ENCODE measurements at regions not wholly inside any gene's neighbourhood (a gene's known extent, or its start where the extent isn't known, plus 50 kb on each side); places are given as distances from the start of the nearest gene placed in this dataset.

DNA sequence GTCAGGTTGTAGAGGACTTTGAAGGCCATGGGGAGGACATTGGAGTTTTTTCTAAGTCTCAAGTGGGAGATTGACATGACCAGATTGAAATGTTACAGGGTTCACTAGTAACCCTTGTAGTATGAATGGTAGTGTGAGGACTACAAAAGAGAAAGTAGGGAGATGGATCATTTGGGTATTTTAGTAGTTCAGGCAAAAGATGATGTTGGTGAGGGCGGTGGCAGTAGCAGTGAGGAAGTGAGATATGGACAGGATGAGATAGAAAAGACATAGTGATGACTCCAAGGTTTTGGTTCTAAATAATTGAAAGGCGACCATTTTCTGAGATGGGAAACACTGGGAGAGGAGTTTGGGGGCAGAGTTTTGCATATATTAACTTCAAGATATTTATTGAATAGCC, 94.2 kb upstream of the CNTN1 start:
- H3K27me3 ChIP-seq (replicated peaks in 2 of 5; ENCODE audit: control insufficient read depth in 4 of 5, insufficient read depth in 5 of 5, low read length in 4 of 5), result no peaks in the 10 kb centered on the region
- 92% methylated on average over 1 of the region's 2 CpGs for WGBS (ENCODE audit: insufficient coverage)
- no peaks in the 10 kb centered on the region for H3K4me1 ChIP-seq (ENCODE audit: control extremely low read depth in 1 of 4, control insufficient read depth in 4 of 4, insufficient read depth in 4 of 4, low read length in 3 of 4)
- H3K36me3 ChIP-seq (ENCODE audit: control insufficient read depth in 4 of 4, insufficient read depth in 4 of 4, low read length in 3 of 4), result no peaks in the 10 kb centered on the region
- no peak overlapping the region for H3K4me3 ChIP-seq (ENCODE audit: control insufficient read depth in 1 of 7, extremely low read depth in 1 of 7, insufficient read depth in 4 of 7, low read depth in 2 of 7, low read length in 6 of 7)
- DNase-seq, result no peak
- ChIA-PET CTCF (no interaction called here), POLR2A (no interaction called here)
- no peak overlapping the region for H3K27ac ChIP-seq (ENCODE audit: insufficient read depth in 1 of 2, low read depth in 1 of 2, low read length in 2 of 2, poor library complexity in 1 of 2, severe bottlenecking in 2 of 2)
- H3K9me3 ChIP-seq (ENCODE audit: control extremely low read depth in 1 of 5, control insufficient read depth in 4 of 5, insufficient read depth in 2 of 5, low read depth in 1 of 5, low read length in 4 of 5), result no peaks in the 10 kb centered on the region

- no peak for DNase-seq
- Histone ChIP-seq H3K27me3 (replicated peaks in 2 of 5; ENCODE audit: control insufficient read depth in 4 of 5, insufficient read depth in 5 of 5, low read length in 4 of 5) (no peaks in the 10 kb centered on the region), H3K27ac (ENCODE audit: insufficient read depth in 1 of 2, low read depth in 1 of 2, low read length in 2 of 2, poor library complexity in 1 of 2, severe bottlenecking in 2 of 2) (no peak overlapping the region), H3K36me3 (ENCODE audit: control insufficient read depth in 4 of 4, insufficient read depth in 4 of 4, low read length in 3 of 4) (no peaks in the 10 kb centered on the region), H3K4me3 (ENCODE audit: control insufficient read depth in 1 of 7, extremely low read depth in 1 of 7, insufficient read depth in 4 of 7, low read depth in 2 of 7, low read length in 6 of 7) (no peak overlapping the region), H3K9me3 (ENCODE audit: control extremely low read depth in 1 of 5, control insufficient read depth in 4 of 5, insufficient read depth in 2 of 5, low read depth in 1 of 5, low read length in 4 of 5) (peaks cover 0 to 2% (median 0%) of the 10 kb centered on the region in 5 experiments), H3K4me1 (ENCODE audit: control extremely low read depth in 1 of 4, control insufficient read depth in 4 of 4, insufficient read depth in 4 of 4, low read length in 3 of 4) (no peaks in the 10 kb centered on the region)
- WGBS (ENCODE audit: insufficient coverage), result no CpG with 5 or more reads among the region's 3 CpGs
- ChIA-PET CTCF (no interaction called here), POLR2A (no interaction called here)
These were observed 89.7 kb upstream of the CNTN1 start for GRCh38 chr12:40602562-40602961.

DNA sequence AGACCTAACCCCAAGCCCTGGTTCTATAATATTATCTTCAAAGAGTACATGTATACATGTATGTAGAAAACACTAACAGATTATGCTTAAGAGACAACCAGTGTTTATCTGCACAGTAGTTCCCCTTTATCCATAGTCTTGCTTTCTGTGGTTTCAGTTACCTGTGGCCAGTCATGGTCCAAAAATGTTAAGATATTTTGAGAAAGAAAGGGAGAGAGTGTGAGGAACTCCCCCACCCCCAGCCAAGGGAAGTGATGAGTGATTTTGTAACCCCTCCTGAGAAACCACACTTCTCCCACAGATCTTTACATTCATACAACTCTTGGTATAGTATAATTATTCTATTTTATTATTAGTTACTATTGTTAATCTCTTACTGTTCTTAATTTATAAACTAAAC, 77.3 kb upstream of the CNTN1 start:
- Histone ChIP-seq H3K4me1 (ENCODE audit: control extremely low read depth in 1 of 4, control insufficient read depth in 4 of 4, insufficient read depth in 4 of 4, low read length in 3 of 4) (peaks cover 0 to 8% (median 0%) of the 10 kb centered on the region in 4 experiments), H3K27me3 (replicated peaks in 2 of 5; ENCODE audit: control insufficient read depth in 4 of 5, insufficient read depth in 5 of 5, low read length in 4 of 5) (no peaks in the 10 kb centered on the region), H3K4me3 (ENCODE audit: control insufficient read depth in 1 of 7, extremely low read depth in 1 of 7, insufficient read depth in 4 of 7, low read depth in 2 of 7, low read length in 6 of 7) (no peak overlapping the region), H3K36me3 (ENCODE audit: control insufficient read depth in 4 of 4, insufficient read depth in 4 of 4, low read length in 3 of 4) (no peaks in the 10 kb centered on the region), H3K9me3 (ENCODE audit: control extremely low read depth in 1 of 5, control insufficient read depth in 4 of 5, insufficient read depth in 2 of 5, low read depth in 1 of 5, low read length in 4 of 5) (no peaks in the 10 kb centered on the region), H3K27ac (ENCODE audit: insufficient read depth in 1 of 2, low read depth in 1 of 2, low read length in 2 of 2, poor library complexity in 1 of 2, severe bottlenecking in 2 of 2) (no peak overlapping the region)
- peak in 2 of 3 donors; percentile 42 to 48 for DNase-seq
- ChIA-PET POLR2A (no interaction called here), CTCF (no interaction called here)

DNA sequence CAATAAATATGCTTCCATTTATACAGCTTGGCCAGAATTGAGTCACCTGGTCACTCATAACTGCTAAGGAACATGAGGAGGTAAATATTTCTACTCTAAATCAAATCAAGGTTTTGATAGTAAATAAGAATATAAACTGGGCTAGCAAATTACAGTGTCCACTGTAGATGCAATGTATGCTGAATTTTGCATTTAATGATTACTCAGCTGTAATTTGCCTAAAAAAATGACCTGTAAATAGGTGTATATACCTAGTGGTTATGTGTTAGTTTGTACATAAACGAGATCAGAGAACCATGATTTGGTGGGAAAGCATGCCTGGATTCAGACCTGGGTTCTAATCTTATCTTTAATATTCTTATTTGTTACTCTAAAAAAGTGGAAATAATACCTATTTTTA, 76.6 kb upstream of the CNTN1 start:
- no peaks in the 10 kb centered on the region for H3K9me3 ChIP-seq (ENCODE audit: control extremely low read depth in 1 of 5, control insufficient read depth in 4 of 5, insufficient read depth in 2 of 5, low read depth in 1 of 5, low read length in 4 of 5)
- WGBS (ENCODE audit: insufficient coverage), result no CpG with 5 or more reads among the region's 1 CpG
- H3K27me3 ChIP-seq (replicated peaks in 2 of 5; ENCODE audit: control insufficient read depth in 4 of 5, insufficient read depth in 5 of 5, low read length in 4 of 5), result no peaks in the 10 kb centered on the region
- H3K4me3 ChIP-seq (ENCODE audit: control insufficient read depth in 1 of 7, extremely low read depth in 1 of 7, insufficient read depth in 4 of 7, low read depth in 2 of 7, low read length in 6 of 7), result no peak overlapping the region
- ChIA-PET CTCF (no interaction called here), POLR2A (no interaction called here)
- H3K27ac ChIP-seq (ENCODE audit: insufficient read depth in 1 of 2, low read depth in 1 of 2, low read length in 2 of 2, poor library complexity in 1 of 2, severe bottlenecking in 2 of 2), result no peak overlapping the region
- no peaks in the 10 kb centered on the region for H3K36me3 ChIP-seq (ENCODE audit: control insufficient read depth in 4 of 4, insufficient read depth in 4 of 4, low read length in 3 of 4)
- H3K4me1 ChIP-seq (ENCODE audit: control extremely low read depth in 1 of 4, control insufficient read depth in 4 of 4, insufficient read depth in 4 of 4, low read length in 3 of 4), result peaks cover 0 to 8% (median 0%) of the 10 kb centered on the region in 4 experiments
- DNase-seq, result no peak

DNA sequence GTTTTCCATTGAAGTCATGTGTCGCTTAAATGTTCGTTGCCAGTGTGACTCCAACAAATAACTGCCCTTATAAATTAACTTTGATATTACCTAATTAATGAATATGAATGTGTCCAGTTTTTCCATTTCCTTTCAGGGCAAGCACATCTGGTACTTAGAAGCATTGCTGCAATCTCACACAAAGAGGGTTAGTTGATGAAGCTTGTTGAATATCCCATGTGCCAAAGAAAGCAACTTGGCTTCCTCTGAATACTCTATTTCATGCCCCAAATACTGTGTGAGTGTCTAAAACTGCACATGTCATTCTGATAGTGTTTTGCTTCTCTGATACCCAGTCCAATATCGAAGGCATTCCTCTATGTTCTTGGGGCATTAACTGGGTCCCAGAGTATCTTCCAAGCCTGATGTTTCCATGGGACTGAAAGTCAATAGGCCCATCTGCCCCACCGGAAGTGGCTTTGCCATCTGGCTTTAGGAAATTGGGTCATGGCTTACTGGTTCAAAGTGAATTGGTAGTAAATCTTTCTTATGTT, 75.8 kb upstream of the CNTN1 start:
- ChIA-PET CTCF (no interaction called here), POLR2A (no interaction called here)
- H3K36me3 ChIP-seq (ENCODE audit: control insufficient read depth in 4 of 4, insufficient read depth in 4 of 4, low read length in 3 of 4), result no peaks in the 10 kb centered on the region
- peak in 2 of 3 donors; percentile 2 to 4 for DNase-seq
- H3K27ac ChIP-seq (ENCODE audit: insufficient read depth in 1 of 2, low read depth in 1 of 2, low read length in 2 of 2, poor library complexity in 1 of 2, severe bottlenecking in 2 of 2), result no peak overlapping the region
- H3K9me3 ChIP-seq (ENCODE audit: control extremely low read depth in 1 of 5, control insufficient read depth in 4 of 5, insufficient read depth in 2 of 5, low read depth in 1 of 5, low read length in 4 of 5), result no peaks in the 10 kb centered on the region
- no peak overlapping the region for H3K4me3 ChIP-seq (ENCODE audit: control insufficient read depth in 1 of 7, extremely low read depth in 1 of 7, insufficient read depth in 4 of 7, low read depth in 2 of 7, low read length in 6 of 7)
- 100% methylated on average over 1 of the region's 4 CpGs for WGBS (ENCODE audit: insufficient coverage)
- no peaks in the 10 kb centered on the region for H3K27me3 ChIP-seq (replicated peaks in 2 of 5; ENCODE audit: control insufficient read depth in 4 of 5, insufficient read depth in 5 of 5, low read length in 4 of 5)
- peaks cover 0 to 8% (median 0%) of the 10 kb centered on the region in 4 experiments for H3K4me1 ChIP-seq (ENCODE audit: control extremely low read depth in 1 of 4, control insufficient read depth in 4 of 4, insufficient read depth in 4 of 4, low read length in 3 of 4)

- H3K36me3 ChIP-seq (ENCODE audit: control insufficient read depth in 4 of 4, insufficient read depth in 4 of 4, low read length in 3 of 4), result no peaks in the 10 kb centered on the region
- H3K27ac ChIP-seq (ENCODE audit: insufficient read depth in 1 of 2, low read depth in 1 of 2, low read length in 2 of 2, poor library complexity in 1 of 2, severe bottlenecking in 2 of 2), result no peak overlapping the region
- no peak for DNase-seq
- no CpG with 5 or more reads among the region's 1 CpG for WGBS (ENCODE audit: insufficient coverage)
- POLR2A ChIA-PET, result no interaction called here
- H3K4me3 ChIP-seq (ENCODE audit: control insufficient read depth in 1 of 7, extremely low read depth in 1 of 7, insufficient read depth in 4 of 7, low read depth in 2 of 7, low read length in 6 of 7), result no peak overlapping the region
- peaks cover 0 to 8% (median 0%) of the 10 kb centered on the region in 4 experiments for H3K4me1 ChIP-seq (ENCODE audit: control extremely low read depth in 1 of 4, control insufficient read depth in 4 of 4, insufficient read depth in 4 of 4, low read length in 3 of 4)
- H3K27me3 ChIP-seq (replicated peaks in 2 of 5; ENCODE audit: control insufficient read depth in 4 of 5, insufficient read depth in 5 of 5, low read length in 4 of 5), result no peaks in the 10 kb centered on the region
- H3K9me3 ChIP-seq (ENCODE audit: control extremely low read depth in 1 of 5, control insufficient read depth in 4 of 5, insufficient read depth in 2 of 5, low read depth in 1 of 5, low read length in 4 of 5), result no peaks in the 10 kb centered on the region
- CTCF ChIA-PET, result no interaction called here
These were observed 73.6 kb upstream of the CNTN1 start for GRCh38 chr12:40618636-40619035.

DNA sequence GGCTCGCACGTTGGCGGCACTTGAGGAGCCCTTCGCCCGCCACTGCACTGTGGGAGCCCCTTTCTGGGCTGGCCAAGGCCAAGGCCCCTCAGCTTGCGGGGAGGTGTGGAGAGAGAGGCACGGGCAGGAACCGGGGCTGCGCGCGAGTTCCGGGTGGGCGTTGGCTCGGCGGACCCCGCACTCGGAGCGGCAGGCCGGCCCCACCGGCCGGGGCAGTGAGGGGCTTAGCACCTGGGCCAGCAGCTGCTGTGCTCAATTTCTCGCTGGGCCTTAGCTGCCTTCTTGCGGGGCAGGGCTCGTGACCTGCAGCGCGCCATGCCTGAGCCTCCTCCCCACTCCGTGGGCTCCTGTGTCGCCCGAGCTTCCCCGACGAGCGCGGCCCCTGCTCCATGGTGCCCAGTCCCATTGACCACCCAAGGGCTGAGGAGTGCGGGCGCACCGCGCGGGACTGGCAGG, 71.6 kb upstream of the CNTN1 start:
- DNase-seq, result no peak
- Histone ChIP-seq H3K27me3 (replicated peaks in 2 of 5; ENCODE audit: control insufficient read depth in 4 of 5, insufficient read depth in 5 of 5, low read length in 4 of 5) (peaks cover 0 to 2% (median 0%) of the 10 kb centered on the region in 5 experiments), H3K36me3 (ENCODE audit: control insufficient read depth in 4 of 4, insufficient read depth in 4 of 4, low read length in 3 of 4) (no peaks in the 10 kb centered on the region), H3K9me3 (ENCODE audit: control extremely low read depth in 1 of 5, control insufficient read depth in 4 of 5, insufficient read depth in 2 of 5, low read depth in 1 of 5, low read length in 4 of 5) (no peaks in the 10 kb centered on the region), H3K4me1 (ENCODE audit: control extremely low read depth in 1 of 4, control insufficient read depth in 4 of 4, insufficient read depth in 4 of 4, low read length in 3 of 4) (no peaks in the 10 kb centered on the region), H3K27ac (ENCODE audit: insufficient read depth in 1 of 2, low read depth in 1 of 2, low read length in 2 of 2, poor library complexity in 1 of 2, severe bottlenecking in 2 of 2) (no peak overlapping the region), H3K4me3 (ENCODE audit: control insufficient read depth in 1 of 7, extremely low read depth in 1 of 7, insufficient read depth in 4 of 7, low read depth in 2 of 7, low read length in 6 of 7) (no peak overlapping the region)
- 95% methylated on average over 14 of the region's 38 CpGs for WGBS (ENCODE audit: insufficient coverage)
- POLR2A ChIA-PET, result no interaction called here
- CTCF ChIA-PET, result interaction anchor here (0.7 to 2.4 kb wide), 5 partner anchors 23 to 1483 kb away, joined by 3 to 23 read pairs (median 3); no protein-coding TSS in a partner anchor

Data from common myeloid progenitor, CD34-positive (primary cell).